ENCODE measurements at regions not wholly inside any gene's neighbourhood (a gene's known extent, or its start where the extent isn't known, plus 50 kb on each side); places are given as distances from the start of the nearest gene placed in this dataset.

- no peak for DNase-seq (ENCODE audit: low spot score)
These were observed 403.6 kb upstream of the ANXA10 start for GRCh38 chr4:167688660-167689142.

- no peak for DNase-seq (ENCODE audit: low spot score)
These were observed 389.9 kb upstream of the ANXA10 start for GRCh38 chr4:167702391-167702790.

DNA sequence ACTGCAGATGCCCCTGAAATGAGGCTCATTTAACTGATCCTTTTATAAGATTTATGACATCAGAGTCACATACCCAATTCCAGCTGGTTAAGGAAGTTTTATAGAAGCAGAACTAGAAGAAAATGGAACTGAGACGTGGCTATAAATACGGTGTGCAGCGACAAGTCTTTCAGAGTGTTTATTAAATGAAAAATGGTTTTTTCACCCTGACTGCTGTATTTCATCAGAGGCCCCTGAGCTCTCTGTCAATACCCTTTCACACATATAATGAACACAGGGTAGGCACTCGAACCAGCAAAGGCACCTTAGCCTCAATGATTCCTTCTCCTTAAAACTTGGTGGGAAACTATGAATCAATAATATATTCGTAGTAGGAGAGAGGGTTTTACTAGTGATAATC, 380.8 kb upstream of the ANXA10 start:
- no peak for DNase-seq (ENCODE audit: low spot score)

DNA sequence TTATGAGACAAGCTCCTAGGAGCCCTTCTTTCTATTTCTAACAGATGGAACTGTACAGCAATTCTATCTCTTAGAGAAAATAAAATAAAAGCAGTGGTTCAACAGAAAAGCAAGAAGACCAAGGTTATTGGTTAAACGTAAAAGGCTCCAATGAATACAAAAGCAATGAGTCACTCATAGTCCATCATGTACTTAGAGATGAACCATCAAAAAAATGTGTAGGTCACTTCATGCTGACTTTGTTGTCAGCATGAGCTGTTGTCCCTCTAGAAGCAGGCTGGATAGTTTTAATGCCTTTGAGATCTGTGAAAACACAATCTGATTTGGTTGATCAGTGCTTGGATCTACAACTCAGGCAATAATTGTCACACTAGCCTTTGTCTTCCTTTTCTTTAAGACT, 378.6 kb upstream of the ANXA10 start:
- DNase-seq (ENCODE audit: low spot score) = no peak

- DNase-seq (ENCODE audit: low spot score) = no peak
These were observed 377.2 kb upstream of the ANXA10 start for GRCh38 chr4:167715176-167715575.

GRCh38 chr4:167717495-167717894, 374.8 kb upstream of the ANXA10 start:
- no peak for DNase-seq (ENCODE audit: low spot score)

GRCh38 chr4:167721617-167722486, 370.5 kb upstream of the ANXA10 start:
- DNase-seq (ENCODE audit: low spot score) = no peak

DNA sequence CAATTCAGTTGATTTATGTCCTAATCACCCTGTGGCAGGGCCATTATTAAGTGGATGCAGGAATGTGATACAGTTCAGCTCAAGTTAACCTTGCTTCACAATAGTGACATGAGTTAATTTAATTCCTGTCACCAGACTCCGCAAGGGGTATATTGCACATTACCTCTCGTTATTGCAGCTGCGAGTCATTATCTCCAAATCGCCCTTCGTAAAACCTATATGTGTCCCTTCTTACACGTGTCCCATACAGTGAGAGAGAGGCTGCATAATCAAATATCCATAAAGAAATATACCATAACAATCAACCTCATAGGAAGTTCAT, 369.9 kb upstream of the ANXA10 start:
- no peak for DNase-seq (ENCODE audit: low spot score)

DNA sequence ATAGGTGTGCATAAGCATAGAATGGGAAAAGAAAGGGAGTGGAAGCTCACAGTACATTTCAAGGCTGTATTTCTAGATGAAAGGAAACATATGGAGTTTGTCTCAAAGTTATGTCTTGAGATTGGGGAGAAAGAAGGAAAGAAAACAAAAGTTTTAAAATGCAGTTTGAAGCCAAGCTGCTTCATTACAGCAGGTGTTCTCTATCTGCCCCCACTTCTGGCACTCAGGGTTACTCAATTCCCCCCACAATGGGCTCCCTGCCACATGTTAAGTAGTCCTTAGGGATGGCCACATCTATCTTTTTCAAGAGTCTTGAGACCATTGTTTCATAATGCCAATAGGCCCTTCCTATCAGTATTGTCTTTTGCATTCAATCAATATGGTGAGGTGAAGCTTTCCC, 367.4 kb upstream of the ANXA10 start:
- no peak for DNase-seq (ENCODE audit: low spot score)

DNA sequence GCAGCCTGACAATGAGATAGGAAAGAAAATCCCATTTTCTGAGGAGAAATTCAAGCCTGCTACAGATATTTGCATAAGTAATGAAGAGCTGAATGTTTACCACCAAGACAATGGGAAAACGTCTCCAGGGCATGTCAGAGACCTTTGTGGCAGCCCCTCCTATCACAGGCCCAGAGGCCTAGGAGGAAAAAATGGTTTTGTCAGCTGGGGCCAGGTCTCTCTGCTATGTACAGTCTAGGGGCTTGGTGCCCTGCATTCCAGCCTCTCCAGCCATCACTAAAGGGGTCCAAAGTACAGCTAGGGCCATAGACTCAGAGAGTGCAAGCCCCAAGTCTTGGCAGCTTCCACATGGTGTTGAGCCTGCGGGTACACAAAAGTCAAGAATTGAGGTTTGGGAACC, 361.6 kb upstream of the ANXA10 start:
- DNase-seq (ENCODE audit: low spot score) = no peak

DNA sequence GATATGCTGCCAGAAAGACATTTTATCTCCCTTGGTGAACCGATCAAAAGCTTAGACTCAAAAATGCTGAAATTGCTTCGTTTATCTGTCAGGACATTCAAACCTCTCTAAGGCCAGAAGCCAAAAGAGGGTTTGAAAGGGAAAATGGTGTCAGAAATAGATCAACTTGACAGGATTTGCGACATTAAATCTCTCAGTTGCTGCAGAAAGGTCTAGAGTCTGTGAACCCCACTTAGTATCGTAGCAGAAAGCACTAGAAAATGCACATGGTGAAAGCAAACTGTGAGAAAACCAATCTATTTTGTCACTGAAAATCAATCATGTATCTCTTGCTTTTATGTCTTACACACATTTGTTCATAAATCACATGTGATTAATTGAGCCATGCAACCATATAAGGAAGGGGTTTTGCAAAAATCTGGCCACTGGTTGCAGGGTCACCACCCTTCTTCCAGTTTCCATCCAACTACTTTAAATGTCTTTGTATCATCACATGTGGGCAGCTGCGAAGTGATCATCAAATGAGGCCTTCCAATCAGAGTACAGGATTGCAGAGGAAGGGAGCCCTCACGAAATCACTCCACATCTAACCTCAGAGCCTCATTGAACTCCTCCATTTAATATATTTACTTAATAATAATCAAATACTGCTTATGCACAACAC, 347.2 kb upstream of the ANXA10 start:
- DNase-seq (ENCODE audit: low spot score) = no peak

DNA sequence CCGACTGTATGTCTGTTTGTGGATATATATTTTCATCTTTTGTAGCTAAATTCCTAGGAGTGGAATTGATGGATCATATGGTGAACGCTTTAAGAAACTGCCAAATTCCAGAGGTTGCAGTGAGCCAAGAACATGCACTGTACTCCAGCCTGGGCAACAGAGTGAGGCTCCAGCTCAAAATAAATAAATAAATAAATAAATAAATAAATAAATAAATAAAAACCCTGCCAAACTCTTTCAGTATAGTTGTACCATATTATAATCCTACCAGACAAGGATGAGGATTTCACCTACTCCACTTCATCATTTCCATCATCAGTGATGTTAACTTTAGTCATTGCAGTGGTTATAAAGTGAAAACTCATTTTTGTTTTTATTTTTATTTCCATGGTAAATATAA, 325.1 kb upstream of the ANXA10 start:
- DNase-seq (ENCODE audit: low spot score) = no peak

DNA sequence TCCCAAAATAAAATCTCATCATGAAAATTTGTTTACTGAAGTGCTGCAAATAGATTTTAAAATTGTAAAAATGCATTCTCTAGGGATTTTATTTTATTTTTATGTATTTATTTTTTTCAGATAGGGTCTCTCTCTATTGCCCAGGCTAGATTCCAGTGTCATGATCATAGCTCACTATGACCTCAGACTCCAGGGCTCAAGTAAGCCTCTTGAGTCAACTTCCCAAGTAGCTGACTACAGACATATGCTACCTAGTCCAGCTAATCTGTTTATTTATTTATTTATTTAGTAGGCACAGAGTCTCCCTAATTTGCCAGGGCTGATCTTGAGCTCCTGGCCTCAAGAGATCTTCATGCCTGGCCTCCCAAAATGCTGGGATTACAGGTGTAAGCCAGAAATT, 317.7 kb upstream of the ANXA10 start:
- DNase-seq (ENCODE audit: low spot score) = no peak

GRCh38 chr4:167775375-167775774, 317.0 kb upstream of the ANXA10 start:
- DNase-seq (ENCODE audit: low spot score) = no peak

DNA sequence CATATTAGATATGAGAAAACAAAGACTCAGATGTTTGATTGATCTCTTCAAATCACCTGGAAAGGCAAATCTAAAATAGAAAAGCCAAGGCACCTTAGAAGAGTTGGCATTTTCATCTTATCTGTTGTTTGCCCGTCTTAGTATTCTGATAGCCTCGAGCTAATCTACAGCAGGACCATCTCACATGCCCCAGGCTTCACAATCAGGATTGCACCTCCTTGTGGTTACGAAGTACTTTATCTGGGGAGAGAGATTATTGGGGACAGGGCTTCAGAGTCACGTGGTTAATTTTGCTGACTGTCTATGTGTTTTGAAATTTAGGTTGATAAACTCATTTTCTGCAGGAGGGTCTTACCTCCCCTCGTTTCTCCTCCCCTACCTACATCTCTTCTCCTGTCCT, 313.1 kb upstream of the ANXA10 start:
- DNase-seq (ENCODE audit: low spot score) = no peak

GRCh38 chr4:167779864-167780263, 312.5 kb upstream of the ANXA10 start:
- no peak for DNase-seq (ENCODE audit: low spot score)

DNA sequence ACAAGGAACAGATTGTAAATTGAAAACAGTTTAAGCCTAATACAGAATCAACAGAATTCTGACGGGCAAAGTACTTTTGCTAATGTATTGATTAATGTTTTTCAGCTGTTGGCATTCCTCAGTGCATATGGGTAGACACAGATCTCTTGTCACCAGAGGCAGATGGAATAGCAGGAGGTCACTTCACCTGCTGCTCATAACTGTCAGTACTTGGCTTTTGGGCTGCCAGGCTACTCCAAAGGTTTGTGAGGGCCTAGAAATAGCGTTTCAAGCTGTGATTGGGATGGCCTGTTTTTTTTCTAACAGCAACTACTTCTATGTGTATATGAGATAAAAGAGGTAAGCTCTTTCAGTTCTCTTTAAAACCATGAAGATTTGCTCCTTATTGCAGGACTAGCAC, 307.5 kb upstream of the ANXA10 start:
- DNase-seq (ENCODE audit: low spot score) = no peak

- no peak for DNase-seq (ENCODE audit: low spot score)
These were observed 306.8 kb upstream of the ANXA10 start for GRCh38 chr4:167785523-167785922.

- DNase-seq (ENCODE audit: low spot score) = no peak
These were observed 305.8 kb upstream of the ANXA10 start for GRCh38 chr4:167786504-167786903.

GRCh38 chr4:167787231-167787630, 305.1 kb upstream of the ANXA10 start:
- DNase-seq (ENCODE audit: low spot score) = no peak

GRCh38 chr4:167802463-167803212, 289.7 kb upstream of the ANXA10 start:
- no peak for DNase-seq (ENCODE audit: low spot score)

DNA sequence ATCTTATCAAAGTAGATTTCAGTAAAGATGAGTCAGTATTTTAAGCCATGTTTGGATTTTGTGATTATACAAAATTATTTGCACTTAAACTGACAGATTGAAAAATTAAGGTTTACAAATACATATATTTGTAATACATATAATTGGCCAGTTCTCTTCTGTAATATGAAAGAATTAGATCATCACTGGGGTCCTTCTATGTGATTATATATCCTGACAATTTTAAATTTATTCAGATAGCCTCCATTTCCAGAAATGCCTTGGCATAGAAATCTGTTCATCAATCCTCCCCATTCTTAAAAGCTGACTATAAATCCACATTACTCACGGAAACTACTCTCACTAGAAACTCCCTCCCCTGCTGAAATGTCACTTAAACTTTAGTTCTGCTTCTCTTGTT, 280.4 kb upstream of the ANXA10 start:
- no peak for DNase-seq (ENCODE audit: low spot score)

- no peak for DNase-seq (ENCODE audit: low spot score)
These were observed 266.1 kb upstream of the ANXA10 start for GRCh38 chr4:167826281-167826680.
